HG03025 (cell line): ENCODE measurements at regions not wholly inside any gene's neighbourhood (a gene's known extent, or its start where the extent isn't known, plus 50 kb on each side); places are given as distances from the start of the nearest gene placed in this dataset.

ENCODE experiments used
- ATAC-seq: cut with Tn5 transposase; IDR thresholded peaks from one replicate; pipeline ENCODE4 v1.9.1; 2021; ENCODE audit warnings: mild to moderate bottlenecking, moderate library complexity; ENCODE audit not compliant: unreplicated experiment, low FRiP score

DNA sequence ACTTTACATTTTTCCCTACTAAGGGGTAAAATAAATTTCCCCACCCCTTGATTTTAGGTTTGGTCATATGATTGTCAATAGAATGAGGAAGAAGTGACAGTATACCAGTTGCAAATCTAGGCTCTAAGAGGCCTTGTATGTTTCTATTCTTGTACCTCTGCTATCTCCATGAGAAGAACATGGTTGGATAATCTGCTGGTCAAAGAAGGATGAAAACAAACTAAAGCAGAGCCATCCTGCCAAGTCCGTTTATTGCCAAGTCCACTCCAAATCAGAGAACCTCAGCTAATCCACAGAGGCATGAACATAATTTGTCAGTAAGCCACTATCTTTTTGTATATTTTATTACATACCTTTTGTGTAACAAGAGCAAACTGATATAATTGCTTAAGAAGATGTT lies 98.0 kb downstream of the CRPPA start:
- ATAC-seq, result no peak

DNA sequence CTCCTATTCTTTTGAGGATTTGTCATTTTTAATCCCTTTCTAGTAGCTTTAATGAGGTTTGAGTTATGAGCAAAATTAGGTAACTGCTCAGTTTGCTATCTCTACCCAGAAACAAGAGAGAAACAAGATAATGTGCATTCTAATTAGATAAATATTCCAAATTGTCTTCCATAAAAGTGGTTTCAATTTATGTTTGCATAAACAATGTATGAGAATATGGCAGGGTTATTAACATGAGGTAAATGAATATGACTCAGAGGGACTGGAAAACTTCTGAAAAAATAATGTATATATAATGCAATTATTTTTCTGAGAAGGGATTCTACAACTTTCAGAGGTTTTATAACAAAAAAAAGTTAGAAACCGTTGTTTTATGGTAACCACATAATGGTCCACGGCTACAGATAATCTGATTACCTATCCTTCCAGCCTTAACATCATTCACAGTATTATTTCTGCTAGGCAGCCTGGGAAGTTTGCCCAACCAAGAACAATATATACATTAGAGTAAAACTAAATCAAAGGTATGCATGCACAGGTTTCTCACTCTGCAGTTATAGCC lies 101.2 kb downstream of the CRPPA start:
- no peak for ATAC-seq

- no peak for ATAC-seq
Measured at GRCh38 chr7:16318989-16319915, 102.1 kb downstream of the CRPPA start.

- ATAC-seq, result no peak
Measured at GRCh38 chr7:16318463-16318862, 102.9 kb downstream of the CRPPA start.

- no peak for ATAC-seq
Measured at GRCh38 chr7:16317406-16317805, 103.9 kb downstream of the CRPPA start.

GRCh38 chr7:16315280-16315679 lies 106.1 kb downstream of the CRPPA start:
- ATAC-seq, result no peak

- no peak for ATAC-seq
Measured at GRCh38 chr7:16309129-16309528, 112.2 kb downstream of the CRPPA start.

GRCh38 chr7:16301291-16301690 lies 120.0 kb downstream of the CRPPA start:
- ATAC-seq, result no peak

DNA sequence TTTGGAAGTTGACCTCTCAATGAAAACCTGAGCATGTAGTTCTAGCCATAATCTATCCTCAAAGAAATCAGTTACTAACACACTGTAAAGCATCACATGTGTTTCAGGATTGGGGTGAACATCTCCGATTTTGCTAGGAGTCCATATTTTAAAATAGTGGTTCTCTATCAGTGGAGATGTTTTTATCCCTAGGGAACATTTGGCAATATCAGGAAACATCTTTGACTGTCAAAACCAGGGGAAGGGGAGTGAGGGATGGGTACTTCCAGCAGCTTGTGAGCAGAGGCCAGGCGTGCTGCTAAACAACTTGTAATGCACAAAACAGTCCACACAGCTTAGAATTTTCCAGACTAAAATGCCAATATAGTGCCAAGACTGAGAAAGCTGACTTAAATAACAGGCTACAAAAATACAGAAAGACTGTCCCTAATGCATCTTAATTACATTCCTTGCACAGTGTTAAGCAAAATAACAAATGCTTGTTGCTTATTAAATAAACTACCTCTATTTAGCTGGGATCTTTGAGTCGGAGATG lies 120.9 kb downstream of the CRPPA start:
- no peak for ATAC-seq

DNA sequence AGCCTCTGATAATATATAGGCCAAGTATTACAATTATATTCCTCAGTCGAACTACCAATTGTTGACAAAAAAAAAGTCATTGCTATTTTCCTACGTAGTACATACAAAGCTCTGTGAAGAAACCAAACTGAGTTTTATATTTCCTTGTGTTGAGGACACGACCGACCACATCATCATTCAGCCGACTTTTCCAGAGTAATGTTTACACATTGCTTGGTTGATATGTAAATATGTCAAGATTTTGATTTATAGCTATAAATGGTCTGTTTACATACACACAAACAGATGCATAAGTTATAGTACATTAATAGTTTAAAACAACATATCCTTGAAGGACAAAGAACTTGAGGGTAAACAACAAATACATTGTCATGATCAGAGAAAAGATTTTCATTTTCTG lies 121.5 kb downstream of the CRPPA start:
- ATAC-seq, result no peak

DNA sequence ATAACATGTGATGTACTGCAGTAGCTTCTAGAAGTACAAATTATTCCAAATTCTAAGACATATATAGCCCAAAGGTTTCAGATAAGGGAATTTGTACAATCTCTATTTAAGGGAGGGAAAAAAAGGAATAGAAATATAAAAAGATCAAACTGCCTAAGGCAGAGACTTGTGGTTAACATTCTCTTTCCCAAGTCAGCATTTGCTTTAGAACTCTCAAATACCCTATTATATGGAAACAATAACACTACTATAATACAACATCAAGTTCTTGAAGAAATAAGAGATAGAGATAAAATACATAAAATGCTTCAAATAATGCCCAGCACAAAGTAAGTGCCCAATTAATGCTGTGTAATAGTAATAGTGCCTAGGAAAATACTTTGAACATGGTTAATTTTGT lies 123.1 kb downstream of the CRPPA start:
- ATAC-seq, result no peak

DNA sequence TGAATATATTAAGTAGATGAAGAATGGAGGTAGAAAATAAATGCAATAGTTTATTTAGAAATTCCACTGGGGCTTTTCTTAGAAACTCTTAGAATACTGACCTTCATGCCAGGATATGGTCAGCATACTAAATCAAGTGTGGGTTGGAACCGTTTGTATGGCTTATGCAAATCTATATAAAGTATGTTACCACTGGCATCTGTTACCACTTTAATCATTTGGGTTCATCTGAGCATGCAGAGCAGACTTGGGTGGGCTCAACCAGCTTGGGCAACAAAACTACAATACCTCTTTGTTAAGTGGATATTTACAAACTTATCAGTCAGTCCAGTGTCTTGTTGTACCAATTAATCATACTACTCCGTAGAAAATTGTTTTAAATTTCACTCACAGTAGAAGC lies 125.8 kb downstream of the CRPPA start:
- no peak for ATAC-seq

- no peak for ATAC-seq
Measured at GRCh38 chr7:16293669-16294425, 127.5 kb downstream of the CRPPA start.

- no peak for ATAC-seq
Measured at GRCh38 chr7:16284581-16284980, 136.8 kb downstream of the CRPPA start.

GRCh38 chr7:16278167-16278787 lies 143.1 kb downstream of the CRPPA start:
- ATAC-seq, result no peak

DNA sequence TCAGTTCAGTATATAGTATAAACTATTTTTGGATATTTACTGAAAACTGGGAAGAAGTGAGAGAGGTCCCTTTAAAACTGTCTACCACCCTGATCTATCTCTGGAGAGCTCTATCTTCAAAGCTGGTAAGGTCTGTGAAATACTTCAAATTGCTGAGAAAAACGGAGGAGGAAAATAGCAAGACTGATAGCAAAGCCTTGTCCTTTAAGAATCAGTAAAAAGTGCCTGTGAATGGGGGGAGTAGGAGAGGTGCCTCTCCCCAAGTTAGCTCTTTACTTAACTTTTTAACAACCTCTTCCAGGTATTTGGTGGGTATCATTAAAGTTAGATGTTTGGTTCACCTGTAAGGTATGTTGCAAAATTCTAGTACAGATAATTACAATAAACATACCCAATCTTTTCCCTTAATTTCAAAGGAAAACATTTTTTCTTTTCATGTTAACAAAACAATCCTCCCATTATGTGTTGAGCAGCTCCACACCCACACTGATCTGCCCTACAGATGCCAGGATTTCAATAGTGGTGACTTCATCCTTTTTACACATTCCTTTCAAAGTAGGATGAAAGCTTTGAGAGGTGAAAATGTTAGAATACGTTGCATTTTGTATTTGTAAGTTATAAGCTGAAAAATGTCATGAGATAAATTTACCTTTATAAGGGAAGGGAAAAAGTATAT lies 149.2 kb downstream of the CRPPA start:
- ATAC-seq, result no peak

DNA sequence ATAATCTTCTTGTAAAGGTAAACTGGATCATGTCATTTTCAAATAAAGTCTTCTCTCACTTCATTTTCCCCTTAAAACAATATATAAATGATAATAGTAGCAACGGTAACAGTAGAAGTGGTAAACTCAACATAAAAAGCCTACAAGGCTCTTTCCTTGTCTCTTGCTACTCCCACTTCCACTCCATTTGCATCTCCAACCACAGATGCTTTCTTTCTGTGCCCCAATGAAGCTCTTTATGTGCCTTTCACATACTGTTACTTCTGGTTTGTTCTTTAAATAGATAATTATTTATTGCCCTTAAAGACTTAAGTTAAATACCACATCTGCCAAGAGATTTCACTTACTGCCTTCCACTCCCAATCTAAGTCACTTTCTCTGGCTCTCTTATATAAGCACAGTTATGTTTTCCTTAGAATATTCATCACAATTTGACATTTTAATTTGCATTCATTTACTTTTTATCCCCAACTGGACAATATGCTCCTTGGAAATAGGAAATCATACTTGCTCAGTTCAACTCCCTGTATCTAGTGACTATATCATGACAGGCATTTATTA lies 149.9 kb downstream of the CRPPA start:
- ATAC-seq, result no peak

DNA sequence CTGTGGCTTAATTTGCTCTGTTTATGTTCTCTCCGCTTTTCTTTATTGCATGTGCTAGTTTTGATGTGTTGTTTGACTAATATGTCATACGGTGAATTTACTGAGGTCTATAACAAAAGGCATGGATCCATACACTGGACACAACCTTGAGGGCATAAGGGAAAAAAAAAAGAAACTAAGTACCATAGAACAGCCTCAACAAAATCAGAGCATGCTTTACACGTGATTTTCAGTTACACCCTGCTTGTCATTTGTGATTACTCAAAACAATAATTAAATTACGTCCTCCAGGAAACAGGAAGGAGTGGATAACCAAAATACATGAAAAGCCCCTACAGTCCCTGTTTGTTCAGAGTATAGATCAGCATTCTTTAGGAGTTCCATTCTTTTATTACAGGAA lies 150.5 kb downstream of the CRPPA start:
- no peak for ATAC-seq

DNA sequence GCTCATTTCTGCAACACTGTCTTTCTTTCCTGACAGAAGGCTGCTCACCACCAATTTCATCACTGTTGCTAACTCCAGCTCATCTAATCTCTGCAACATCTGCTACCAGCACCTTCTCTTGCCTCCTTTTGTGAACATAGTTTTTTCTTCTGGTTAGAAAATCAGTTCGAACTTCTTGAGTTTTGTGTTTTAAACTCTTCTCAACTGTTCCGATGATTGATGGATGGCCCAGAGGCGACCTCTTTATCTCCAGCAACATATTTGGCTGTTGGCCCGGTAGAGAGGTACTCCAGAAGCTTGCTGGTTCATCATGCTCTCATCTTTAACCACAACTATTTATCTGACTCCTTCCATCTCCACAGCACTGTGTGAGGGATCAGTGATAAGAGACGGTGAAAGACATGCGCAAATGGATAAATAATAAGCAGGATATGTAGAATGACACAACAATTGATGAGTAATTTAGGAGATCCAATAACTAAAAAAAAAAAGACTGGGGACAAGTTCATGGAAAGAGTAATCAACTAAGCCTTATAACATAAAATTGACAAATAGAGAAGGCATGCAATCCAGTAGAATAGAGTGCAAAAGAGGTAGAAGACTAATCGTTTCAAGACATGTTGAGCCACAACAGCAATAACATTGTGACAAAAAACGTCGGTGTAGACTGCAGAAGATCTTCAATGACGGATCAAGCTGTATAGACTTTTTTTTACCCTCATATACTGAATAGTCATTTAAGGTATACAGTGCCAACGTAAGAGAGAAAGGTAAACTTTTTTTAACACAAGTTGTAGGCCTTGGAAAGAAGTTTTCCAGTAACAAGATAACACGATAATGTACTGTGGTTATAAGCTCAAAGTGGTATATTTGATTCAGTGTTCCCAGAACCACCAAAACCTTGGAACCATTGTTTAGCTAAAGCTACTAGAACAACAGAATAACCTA lies 152.2 kb downstream of the CRPPA start:
- no peak for ATAC-seq
